NCI-H1105 treated with DMSO at 0.1 percent for 48 hours (cell line): ENCODE measurements at regions not wholly inside any gene's neighbourhood (a gene's known extent, or its start where the extent isn't known, plus 50 kb on each side); places are given as distances from the start of the nearest gene placed in this dataset.
"Not testable (repeated sequence)": the region's sequence is repeated elsewhere in the genome, so short reads cannot be mapped to it uniquely, and the experiment has no call there.

Source experiments
- DNase-seq: peaks from one replicate; lab custom pipeline; 2025; lab: John Stamatoyannopoulos, UW

- DNase-seq, result no peak
Measured at GRCh38 chr5:85395526-85395925, 1010.8 kb upstream of the EDIL3 start.

DNA sequence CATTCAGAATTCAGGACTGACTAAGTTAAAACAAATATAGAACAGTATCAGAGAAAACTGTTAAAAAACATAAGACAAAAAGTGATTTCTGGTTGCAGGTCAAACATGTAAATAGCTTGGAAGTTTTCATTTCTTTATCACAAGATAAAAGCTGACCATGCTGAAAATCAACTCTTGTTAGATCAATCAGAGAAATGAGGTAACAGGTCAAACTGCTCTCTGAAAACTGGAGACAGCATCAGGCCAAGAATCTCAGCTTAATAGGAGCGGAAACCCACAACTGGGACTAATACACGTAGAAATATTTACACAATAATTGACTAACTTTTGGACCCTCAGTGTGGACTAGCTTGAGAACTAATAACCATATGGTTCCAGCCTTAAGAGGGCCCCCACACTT lies 1012.8 kb upstream of the EDIL3 start:
- no peak for DNase-seq

- no peak for DNase-seq
Measured at GRCh38 chr5:85428426-85428934, 1043.8 kb upstream of the EDIL3 start.

DNA sequence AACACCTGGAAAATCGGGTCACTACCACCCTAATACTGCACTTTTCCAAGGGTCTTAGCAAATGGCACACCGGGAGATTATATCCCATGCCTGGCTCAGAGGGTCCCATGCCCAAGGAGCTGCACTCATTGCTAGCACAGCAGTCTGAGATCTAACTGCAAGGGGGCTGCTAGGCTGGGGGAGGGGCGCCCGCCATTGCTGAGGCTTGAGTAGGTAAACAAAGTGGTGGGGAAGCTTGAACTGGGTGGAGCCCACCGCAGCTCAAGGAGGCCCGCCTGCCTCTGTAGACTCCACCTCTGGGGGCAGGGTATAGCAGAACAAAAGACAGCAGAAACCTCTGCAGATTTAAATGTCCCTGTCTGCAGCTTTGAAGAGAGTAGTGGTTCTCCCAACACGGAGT lies 1047.0 kb upstream of the EDIL3 start:
- not testable (repeated sequence) for DNase-seq

- DNase-seq, result no peak
Measured at GRCh38 chr5:85441156-85441555, 1056.5 kb upstream of the EDIL3 start.

GRCh38 chr5:85441853-85442252 lies 1057.2 kb upstream of the EDIL3 start:
- DNase-seq, result no peak

GRCh38 chr5:85452322-85453025 lies 1067.8 kb upstream of the EDIL3 start:
- no peak for DNase-seq

- DNase-seq, result no peak
Measured at GRCh38 chr5:85453026-85453349, 1068.3 kb upstream of the EDIL3 start.

DNA sequence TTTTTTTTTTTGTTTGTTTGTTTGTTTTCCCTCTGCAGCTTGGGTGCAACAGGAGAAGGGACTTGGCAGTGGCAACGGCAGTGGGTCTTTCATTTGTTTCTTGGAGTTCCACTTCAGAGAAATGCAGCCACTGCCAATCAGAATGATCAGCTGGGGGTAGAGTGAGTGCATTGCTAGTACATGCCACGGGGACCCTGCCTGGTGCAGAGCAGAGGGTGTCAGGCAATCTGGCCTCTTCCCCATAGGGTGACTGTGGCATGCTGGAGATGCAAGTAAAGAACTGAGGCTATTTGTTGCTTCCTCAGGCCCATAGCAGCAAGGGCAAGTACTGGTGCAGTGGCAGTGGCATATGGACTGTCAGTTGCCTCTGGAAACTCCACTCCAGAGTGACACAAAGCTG lies 1073.6 kb upstream of the EDIL3 start:
- no peak for DNase-seq

GRCh38 chr5:85462957-85463356 lies 1078.3 kb upstream of the EDIL3 start:
- no peak for DNase-seq

DNA sequence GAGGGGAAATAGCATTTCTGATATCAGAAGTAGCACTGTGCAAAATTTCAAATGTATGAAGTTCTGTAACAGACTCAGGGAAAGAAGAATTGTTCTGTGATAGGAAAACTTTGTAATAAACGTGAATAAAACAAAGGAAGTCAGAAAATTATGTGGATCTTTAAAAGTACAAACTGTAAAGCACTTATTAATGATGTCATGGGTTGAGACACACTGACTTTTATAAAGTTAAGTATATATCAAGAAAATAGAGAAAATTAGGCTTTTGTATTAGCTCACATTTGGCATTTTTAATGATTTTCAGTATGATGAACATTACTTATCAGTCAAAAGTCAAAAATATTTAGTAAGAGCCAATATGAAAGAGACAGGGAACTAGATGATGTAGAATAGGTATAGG lies 1081.7 kb upstream of the EDIL3 start:
- no peak for DNase-seq

GRCh38 chr5:85472749-85473148 lies 1088.1 kb upstream of the EDIL3 start:
- no peak for DNase-seq

- DNase-seq, result not testable (repeated sequence)
Measured at GRCh38 chr5:85475151-85475550, 1090.5 kb upstream of the EDIL3 start.

DNA sequence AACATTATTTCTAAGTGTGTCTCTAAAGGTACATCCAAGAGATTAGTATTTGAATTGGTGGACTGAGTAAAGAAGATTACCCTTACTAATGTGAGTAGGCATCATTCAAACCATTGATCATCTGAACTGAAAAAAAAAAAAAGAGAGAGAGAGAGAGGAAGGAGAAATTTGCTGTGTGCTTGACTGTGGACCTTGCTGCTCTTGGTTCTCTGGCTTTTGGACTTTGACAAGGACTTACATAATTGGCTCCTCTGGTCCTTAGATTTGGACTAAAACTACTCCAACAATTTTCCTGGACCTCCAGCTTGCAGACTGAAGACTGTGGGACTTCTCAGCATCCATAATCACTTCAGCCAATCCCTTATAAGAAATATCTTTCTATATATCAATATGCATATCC lies 1091.9 kb upstream of the EDIL3 start:
- no peak for DNase-seq

GRCh38 chr5:85479849-85480248 lies 1095.2 kb upstream of the EDIL3 start:
- DNase-seq, result no peak

DNA sequence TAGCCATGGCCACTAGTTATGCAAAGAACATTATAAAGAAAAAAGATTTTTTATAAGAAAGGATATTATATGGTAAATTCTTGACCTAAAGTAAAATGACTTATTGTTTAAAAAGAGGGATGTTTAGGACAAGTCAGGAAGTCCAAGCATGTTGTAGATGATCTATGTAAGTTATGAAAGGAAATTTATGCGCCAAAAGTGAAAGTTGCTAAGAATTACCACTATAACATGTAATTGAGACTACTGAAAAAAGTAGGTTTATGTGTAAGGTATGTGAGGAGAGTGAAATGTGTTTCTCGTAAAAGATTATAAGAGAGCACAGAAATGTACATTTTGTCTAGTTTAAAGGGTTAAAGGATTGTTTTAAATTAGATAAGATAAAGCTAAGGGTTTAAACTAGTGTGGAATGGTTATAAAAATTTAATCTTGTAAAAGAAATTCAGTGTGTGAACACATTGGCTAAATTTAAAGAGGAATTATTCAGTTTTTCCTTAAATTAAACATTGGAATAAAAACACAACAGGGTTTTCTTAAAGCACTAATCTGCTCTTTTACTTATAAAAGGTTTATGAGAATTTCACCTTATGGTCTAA lies 1100.4 kb upstream of the EDIL3 start:
- no peak for DNase-seq

- no peak for DNase-seq
Measured at GRCh38 chr5:85488295-85488694, 1103.6 kb upstream of the EDIL3 start.

GRCh38 chr5:85500869-85501268 lies 1116.2 kb upstream of the EDIL3 start:
- DNase-seq, result no peak

DNA sequence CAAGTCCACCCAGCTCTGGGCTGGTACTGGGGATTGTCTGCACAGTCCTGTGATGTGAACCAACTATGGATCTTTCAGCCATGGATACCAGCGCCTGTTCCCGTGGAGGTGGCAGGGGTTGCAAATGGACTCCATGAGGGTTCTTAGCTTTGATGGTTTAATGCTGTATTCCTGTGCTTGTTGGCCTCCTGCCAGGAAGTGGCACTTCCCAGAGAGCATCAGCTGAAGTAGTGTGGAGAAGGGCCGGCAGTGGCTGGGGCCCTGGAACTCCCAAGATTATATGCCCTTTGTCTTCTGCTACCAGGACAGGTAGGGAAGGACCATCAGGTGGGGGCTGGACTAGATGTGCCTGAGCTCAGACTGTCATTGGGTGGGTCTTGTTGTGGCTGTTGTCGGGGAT lies 1104.8 kb upstream of the COX7C start:
- no peak for DNase-seq

- no peak for DNase-seq
Measured at GRCh38 chr5:85515588-85515987, 1102.2 kb upstream of the COX7C start.

GRCh38 chr5:85517386-85517785 lies 1100.4 kb upstream of the COX7C start:
- no peak for DNase-seq

DNA sequence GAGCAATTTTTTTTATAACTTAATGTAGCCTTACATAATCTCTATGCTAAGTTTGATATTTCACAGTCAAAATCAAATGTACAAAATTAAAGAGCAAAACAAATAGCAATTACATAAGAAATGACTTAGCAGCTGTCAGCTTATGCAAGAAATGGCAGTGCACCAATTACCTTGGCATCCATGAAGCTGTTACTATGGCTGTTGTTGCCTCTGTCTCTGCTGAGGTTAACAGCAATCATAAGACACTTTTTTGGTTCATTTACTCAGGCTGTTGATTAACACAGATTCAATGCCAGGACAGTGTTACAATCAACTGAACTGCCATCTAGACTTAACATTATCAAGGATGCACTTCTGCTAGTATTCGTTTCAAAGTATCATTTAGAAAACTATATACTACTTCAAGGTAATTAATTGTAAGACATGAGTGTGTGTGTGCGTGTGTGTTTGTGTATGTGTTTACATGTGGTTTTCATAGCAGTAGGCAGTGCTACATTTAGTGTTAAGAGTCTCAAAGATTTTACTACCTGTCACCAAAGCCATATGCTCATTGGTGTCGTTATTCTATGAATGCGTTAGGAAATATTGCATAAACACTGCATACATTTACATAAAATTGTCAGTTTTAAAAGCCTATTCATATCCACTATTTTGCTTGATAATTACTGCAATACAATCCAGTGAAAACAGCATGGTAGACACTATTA lies 1084.2 kb upstream of the COX7C start:
- no peak for DNase-seq

DNA sequence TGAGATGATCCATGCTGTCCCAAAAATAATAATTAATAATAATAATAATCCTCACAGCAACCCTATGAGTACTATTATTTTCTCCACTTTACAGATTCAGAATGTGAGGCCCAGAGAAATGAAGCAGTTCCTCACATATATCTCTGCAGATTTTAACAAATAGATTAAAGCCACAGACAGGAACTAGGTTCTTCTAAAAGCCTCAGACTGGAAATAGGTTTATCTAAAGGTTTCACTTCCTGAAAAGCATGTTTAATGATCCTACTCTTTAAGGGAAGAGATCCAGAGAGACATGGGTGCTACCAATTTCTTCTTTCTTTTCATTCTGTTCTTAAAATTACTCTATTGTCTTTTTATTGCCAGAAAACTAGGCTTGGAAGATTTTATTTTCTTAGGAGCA lies 1079.4 kb upstream of the COX7C start:
- no peak for DNase-seq
